MM.1S (cell line): ENCODE measurements at regions not wholly inside any gene's neighbourhood (a gene's known extent, or its start where the extent isn't known, plus 50 kb on each side); places are given as distances from the start of the nearest gene placed in this dataset.

Experiments
- EZH2 ChIP-seq: fragments of 300-600 bp; sonication (generic); optimal IDR thresholded peaks from 2 replicates; pipeline ENCODE3; 2017; ENCODE audit warnings: low read depth, mild to moderate bottlenecking, antibody characterized with exemption, low read length, mixed read lengths
- EZH2phosphoT487 ChIP-seq: fragments of 300-600 bp; sonication (generic); IDR thresholded peaks from 2 replicates; pipeline ENCODE4 v1.6.1; 2018; ENCODE audit warnings: antibody characterized with exemption, low read length
- TF ChIP-seq, protein P1 (sequence below): fragments of 300-600 bp; sonication (generic); IDR thresholded peaks from 2 replicates; pipeline ENCODE4 v1.5.1; 2016; ENCODE audit warnings: antibody characterized with exemption, low read length, mixed read lengths

DNA sequence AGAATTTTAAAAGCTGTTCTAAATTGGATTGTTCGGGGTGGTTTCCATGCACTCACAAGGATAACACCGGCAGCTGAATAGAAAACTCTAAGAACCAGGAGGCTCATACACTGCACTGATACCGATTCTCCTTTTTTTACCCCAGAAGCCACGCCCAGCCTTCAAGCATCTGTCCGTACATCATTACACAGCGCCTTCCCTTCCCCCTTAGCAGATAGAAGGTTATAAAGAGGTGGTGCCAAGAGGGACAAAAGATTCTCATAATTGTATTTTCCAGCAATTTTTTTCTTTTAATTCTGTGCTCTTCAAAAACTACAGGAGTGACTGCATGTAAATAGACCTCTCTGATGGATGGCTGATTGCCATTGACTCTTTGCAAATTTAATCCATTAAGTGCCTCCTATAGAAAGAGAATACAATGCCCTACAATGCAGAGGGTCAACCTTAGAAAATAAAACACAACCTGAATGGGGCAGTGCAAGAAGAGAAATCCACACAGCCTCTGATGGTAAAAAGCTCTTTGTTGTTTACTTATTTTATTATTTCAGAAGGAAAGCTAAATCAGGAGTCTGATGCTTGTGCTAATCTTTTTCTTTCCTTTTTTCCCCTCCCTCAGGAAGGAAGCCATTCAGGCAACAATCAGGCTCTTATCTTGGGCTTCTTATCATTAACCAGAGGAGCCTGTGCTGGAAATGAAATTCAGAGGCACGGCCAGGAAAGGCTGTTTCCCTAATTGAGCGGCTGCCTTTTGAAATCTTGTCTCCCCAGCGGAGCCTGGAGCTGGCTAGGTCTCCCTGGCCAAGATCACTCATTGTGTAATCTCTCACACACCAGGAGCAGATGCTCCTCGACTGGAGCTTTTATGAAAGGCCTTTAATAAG is 198.9 kb upstream of the NABP1 start:
- TF ChIP-seq, protein P1, sequence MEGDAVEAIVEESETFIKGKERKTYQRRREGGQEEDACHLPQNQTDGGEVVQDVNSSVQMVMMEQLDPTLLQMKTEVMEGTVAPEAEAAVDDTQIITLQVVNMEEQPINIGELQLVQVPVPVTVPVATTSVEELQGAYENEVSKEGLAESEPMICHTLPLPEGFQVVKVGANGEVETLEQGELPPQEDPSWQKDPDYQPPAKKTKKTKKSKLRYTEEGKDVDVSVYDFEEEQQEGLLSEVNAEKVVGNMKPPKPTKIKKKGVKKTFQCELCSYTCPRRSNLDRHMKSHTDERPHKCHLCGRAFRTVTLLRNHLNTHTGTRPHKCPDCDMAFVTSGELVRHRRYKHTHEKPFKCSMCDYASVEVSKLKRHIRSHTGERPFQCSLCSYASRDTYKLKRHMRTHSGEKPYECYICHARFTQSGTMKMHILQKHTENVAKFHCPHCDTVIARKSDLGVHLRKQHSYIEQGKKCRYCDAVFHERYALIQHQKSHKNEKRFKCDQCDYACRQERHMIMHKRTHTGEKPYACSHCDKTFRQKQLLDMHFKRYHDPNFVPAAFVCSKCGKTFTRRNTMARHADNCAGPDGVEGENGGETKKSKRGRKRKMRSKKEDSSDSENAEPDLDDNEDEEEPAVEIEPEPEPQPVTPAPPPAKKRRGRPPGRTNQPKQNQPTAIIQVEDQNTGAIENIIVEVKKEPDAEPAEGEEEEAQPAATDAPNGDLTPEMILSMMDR: no peak
- no peak for TF ChIP-seq EZH2
- no peak for TF ChIP-seq EZH2phosphoT487
